ENCODE measurements at regions not wholly inside any gene's neighbourhood (a gene's known extent, or its start where the extent isn't known, plus 50 kb on each side); places are given as distances from the start of the nearest gene placed in this dataset.

GRCh38 chr22:27192135-27192829 is 534.9 kb downstream of the MIAT start:
- no peak for DNase-seq

GRCh38 chr22:27193215-27193614 is 535.8 kb downstream of the MIAT start:
- no peak for DNase-seq

GRCh38 chr22:27193636-27194035 is 536.2 kb downstream of the MIAT start:
- DNase-seq, result no peak

GRCh38 chr22:27194096-27194748 is 536.8 kb downstream of the MIAT start:
- DNase-seq, result no peak

- DNase-seq, result no peak
These were observed 537.7 kb downstream of the MIAT start for GRCh38 chr22:27195094-27195493.

- DNase-seq, result no peak
These were observed 538.1 kb downstream of the MIAT start for GRCh38 chr22:27195494-27195893.

- no peak for DNase-seq
These were observed 539.2 kb downstream of the MIAT start for GRCh38 chr22:27196606-27197005.

- DNase-seq, result no peak
These were observed 539.7 kb downstream of the MIAT start for GRCh38 chr22:27197052-27197451.

GRCh38 chr22:27197618-27198017 is 540.2 kb downstream of the MIAT start:
- no peak for DNase-seq

- no peak for DNase-seq
These were observed 541.2 kb downstream of the MIAT start for GRCh38 chr22:27198518-27199035.

GRCh38 chr22:27199354-27199753 is 542.0 kb downstream of the MIAT start:
- DNase-seq, result no peak

GRCh38 chr22:27201276-27201675 is 543.9 kb downstream of the MIAT start:
- no peak for DNase-seq

GRCh38 chr22:27201741-27202140 is 544.4 kb downstream of the MIAT start:
- no peak for DNase-seq

GRCh38 chr22:27203276-27203660 is 545.9 kb downstream of the MIAT start:
- DNase-seq, result no peak

- no peak for DNase-seq
These were observed 546.9 kb downstream of the MIAT start for GRCh38 chr22:27204280-27204679.

GRCh38 chr22:27204817-27205216 is 547.4 kb downstream of the MIAT start:
- DNase-seq, result no peak

GRCh38 chr22:27205492-27206373 is 548.3 kb downstream of the MIAT start:
- DNase-seq, result no peak

- no peak for DNase-seq
These were observed 549.2 kb downstream of the MIAT start for GRCh38 chr22:27206374-27207133.

- no peak for DNase-seq
These were observed 549.9 kb downstream of the MIAT start for GRCh38 chr22:27207266-27207665.

GRCh38 chr22:27207907-27208306 is 550.5 kb downstream of the MIAT start:
- DNase-seq, result no peak

GRCh38 chr22:27210111-27210730 is 552.8 kb downstream of the MIAT start:
- DNase-seq, result no peak

GRCh38 chr22:27212102-27212501 is 554.7 kb downstream of the MIAT start:
- DNase-seq, result no peak
